HUES48 (cell line): ENCODE measurements at regions not wholly inside any gene's neighbourhood (a gene's known extent, or its start where the extent isn't known, plus 50 kb on each side); places are given as distances from the start of the nearest gene placed in this dataset.

ENCODE experiments used
- H3K27ac ChIP-seq: one replicate; pipeline ENCODE4 v1.7.0; 2013; ENCODE audit warnings: low read depth, low read length, inconsistent platforms
- H3K27me3 ChIP-seq: 2 replicates; pipeline ENCODE4 v1.6.1; 2013; ENCODE audit warnings: mild to moderate bottlenecking, low read length; ENCODE audit not compliant: control insufficient read depth, insufficient read depth
- H3K36me3 ChIP-seq: 2 replicates; pipeline ENCODE4 v1.6.1; 2013; ENCODE audit warnings: low read length; ENCODE audit not compliant: control insufficient read depth, insufficient read depth
- H3K4me1 ChIP-seq: 2 replicates; pipeline ENCODE4 v1.6.1; 2013; ENCODE audit warnings: mild to moderate bottlenecking, low read length; ENCODE audit not compliant: control insufficient read depth, insufficient read depth
- H3K4me3 ChIP-seq: 2 replicates; pipeline ENCODE4 v1.5.1; 2013; ENCODE audit warnings: mild to moderate bottlenecking, low read depth, low read length
- H3K9ac ChIP-seq: 2 replicates; pipeline ENCODE4 v1.6.1; 2013; ENCODE audit warnings: mild to moderate bottlenecking, low read depth, low read length, moderate library complexity
- H3K9me3 ChIP-seq: 2 replicates; pipeline ENCODE4 v1.6.1; 2013; ENCODE audit warnings: low read length; ENCODE audit not compliant: control insufficient read depth, insufficient read depth

DNA sequence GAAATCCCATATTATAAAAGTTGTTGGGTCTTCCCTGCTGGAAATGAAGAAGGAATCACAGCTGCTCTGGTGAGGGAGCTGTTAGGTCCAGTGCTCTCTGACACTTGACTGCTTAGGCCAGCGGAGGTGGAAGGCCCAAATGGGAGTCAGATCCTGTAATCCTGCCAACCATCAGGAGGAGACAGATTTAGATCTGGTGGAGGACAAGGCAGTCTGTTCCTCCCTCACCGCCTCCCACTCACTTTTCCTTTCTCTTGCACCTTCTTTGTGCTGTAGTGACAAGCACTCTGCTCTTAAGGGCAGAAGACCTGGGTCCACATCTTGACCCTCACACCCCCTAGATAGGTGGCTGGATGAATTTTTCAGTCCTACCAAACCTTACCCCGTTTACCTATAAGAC lies 59.7 kb upstream of the CHST1 start:
- H3K36me3 ChIP-seq = no peaks in the 10 kb centered on the region
- H3K27ac ChIP-seq = no peak overlapping the region
- no peak overlapping the region for H3K4me3 ChIP-seq
- no peaks in the 10 kb centered on the region for H3K9me3 ChIP-seq
- H3K27me3 ChIP-seq = no peaks in the 10 kb centered on the region
- no peak overlapping the region for H3K9ac ChIP-seq
- peaks cover 11% of the 10 kb centered on the region for H3K4me1 ChIP-seq

DNA sequence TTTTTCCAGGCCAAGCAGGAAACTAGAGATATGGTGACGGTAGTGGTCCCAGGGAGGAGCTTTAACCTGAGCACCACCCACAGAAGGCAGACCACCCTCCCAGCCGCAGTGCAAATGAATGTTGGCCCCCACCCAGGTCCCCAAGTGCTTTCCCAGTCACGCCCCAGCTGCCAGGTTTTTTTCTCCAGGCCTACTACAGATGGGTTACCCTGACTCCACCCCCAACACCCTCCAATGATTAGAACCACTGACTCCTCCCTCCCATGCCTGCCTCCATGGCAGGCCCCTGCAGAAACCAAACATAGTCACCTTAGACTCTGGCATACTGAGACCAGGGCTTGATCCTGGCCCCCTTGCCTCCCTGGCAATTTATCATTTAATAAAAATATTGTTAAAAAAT lies 58.7 kb upstream of the CHST1 start:
- H3K9ac ChIP-seq = no peak overlapping the region
- H3K27me3 ChIP-seq = no peaks in the 10 kb centered on the region
- H3K27ac ChIP-seq = no peak overlapping the region

DNA sequence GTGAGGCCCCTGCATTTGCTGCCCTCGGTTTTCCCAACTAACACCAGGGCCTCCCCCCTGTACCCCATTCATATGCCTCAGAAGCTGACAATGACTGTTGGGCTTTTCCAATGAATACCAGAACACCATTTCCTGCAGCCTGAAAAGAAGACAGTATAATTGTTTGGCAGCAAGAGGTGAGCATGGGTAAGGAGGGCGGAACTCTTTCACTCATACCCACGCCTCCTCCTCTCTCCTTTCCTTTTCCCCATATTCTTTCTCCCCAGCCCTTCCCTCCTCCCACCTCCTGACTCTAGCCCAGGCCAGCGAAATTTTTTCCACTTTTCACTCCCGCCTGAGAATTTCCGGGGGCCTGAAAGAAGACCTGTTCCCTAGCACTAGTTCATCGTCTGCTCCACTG lies 58.0 kb upstream of the CHST1 start:
- no peaks in the 10 kb centered on the region for H3K27me3 ChIP-seq
- H3K4me1 ChIP-seq = peaks cover 11% of the 10 kb centered on the region
- H3K9ac ChIP-seq = no peak overlapping the region
- H3K27ac ChIP-seq = no peak overlapping the region
- H3K36me3 ChIP-seq = no peaks in the 10 kb centered on the region
- no peak overlapping the region for H3K4me3 ChIP-seq
- H3K9me3 ChIP-seq = no peaks in the 10 kb centered on the region

More for the DNA sequence above, 58.7 kb upstream of the CHST1 start:
- H3K4me1 ChIP-seq = peaks cover 11% of the 10 kb centered on the region
- H3K9me3 ChIP-seq = no peaks in the 10 kb centered on the region
- H3K36me3 ChIP-seq = no peaks in the 10 kb centered on the region
- H3K4me3 ChIP-seq = no peak overlapping the region

DNA sequence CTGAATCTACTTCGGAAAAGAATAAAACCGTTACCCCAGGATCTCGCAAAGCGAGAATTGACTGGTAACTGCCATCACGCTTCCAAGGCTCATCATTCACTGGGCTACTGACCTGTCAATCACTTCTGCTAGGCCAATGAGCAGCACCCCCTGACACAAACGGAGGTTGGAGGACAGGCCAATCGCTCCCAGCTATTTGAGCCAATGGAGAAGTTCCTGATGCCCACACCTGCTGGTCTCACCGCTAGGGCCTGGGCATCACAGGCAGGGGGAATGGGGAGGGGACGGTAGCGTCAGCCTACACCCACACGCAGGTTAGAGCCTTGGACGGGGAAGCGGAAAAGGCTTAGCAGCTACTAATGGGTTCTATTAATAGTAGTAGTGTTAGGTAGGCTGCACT lies 56.7 kb upstream of the CHST1 start:
- H3K4me1 ChIP-seq = peaks cover 11% of the 10 kb centered on the region
- H3K9ac ChIP-seq = no peak overlapping the region
- no peak overlapping the region for H3K4me3 ChIP-seq
- no peaks in the 10 kb centered on the region for H3K9me3 ChIP-seq
- no peaks in the 10 kb centered on the region for H3K36me3 ChIP-seq
- no peak overlapping the region for H3K27ac ChIP-seq
- H3K27me3 ChIP-seq = no peaks in the 10 kb centered on the region

DNA sequence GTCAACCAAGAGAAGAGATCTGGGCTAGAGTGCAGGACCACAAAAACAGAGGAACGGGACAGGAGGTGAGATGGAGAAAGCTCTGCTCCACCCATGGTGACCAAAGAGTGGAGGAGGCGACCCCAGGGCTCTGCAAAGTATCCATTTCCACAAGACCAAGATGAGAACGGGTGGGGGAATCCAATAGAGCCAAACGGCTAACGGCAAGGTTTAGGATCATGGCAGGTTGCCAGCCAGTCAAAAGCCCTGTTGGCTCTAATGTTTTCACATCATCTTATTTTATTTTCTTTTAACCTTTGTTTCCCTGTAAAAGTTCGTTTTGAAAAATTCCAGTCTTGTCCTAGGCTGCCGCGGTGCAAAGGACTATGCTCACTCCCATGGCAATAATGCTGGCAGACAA lies 52.1 kb upstream of the CHST1 start:
- no peak overlapping the region for H3K4me3 ChIP-seq
- no peaks in the 10 kb centered on the region for H3K27me3 ChIP-seq
- H3K4me1 ChIP-seq = no peaks in the 10 kb centered on the region
- no peaks in the 10 kb centered on the region for H3K9me3 ChIP-seq
- no peak overlapping the region for H3K27ac ChIP-seq
- H3K36me3 ChIP-seq = no peaks in the 10 kb centered on the region
- H3K9ac ChIP-seq = no peak overlapping the region

DNA sequence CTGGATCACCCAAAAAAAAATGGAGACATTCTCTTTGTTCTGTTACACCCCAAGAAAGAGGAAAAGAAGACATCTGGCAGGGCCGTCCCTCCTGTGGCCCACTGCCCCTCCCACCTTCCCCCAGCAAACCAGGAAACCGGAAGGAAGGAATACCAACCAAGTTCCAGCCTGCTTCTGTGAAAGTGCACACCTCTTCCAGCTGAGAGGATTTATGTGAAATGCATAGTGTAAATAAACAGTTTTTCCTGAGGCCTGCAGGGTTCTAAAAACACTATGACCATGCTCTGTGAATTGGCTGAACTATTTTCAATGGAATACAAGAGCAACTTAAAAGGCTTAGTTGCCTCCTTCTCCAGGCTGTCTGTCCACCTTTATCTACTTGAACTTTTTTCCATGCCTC lies 50.0 kb upstream of the CHST1 start:
- no peak overlapping the region for H3K9ac ChIP-seq
- peaks cover 5% of the 10 kb centered on the region; the same call in 1 of the 2 replicates for H3K27me3 ChIP-seq
- H3K9me3 ChIP-seq = no peaks in the 10 kb centered on the region
- no peak overlapping the region for H3K4me3 ChIP-seq
- no peaks in the 10 kb centered on the region for H3K4me1 ChIP-seq
- H3K36me3 ChIP-seq = no peaks in the 10 kb centered on the region
- no peak overlapping the region for H3K27ac ChIP-seq
